RPMI8226 (cell line): ENCODE measurements at regions not wholly inside any gene's neighbourhood (a gene's known extent, or its start where the extent isn't known, plus 50 kb on each side); places are given as distances from the start of the nearest gene placed in this dataset.

ENCODE experiments used
- DNase-seq: peaks from one replicate; pipeline ENCODE4 v3.0.0-alpha.2; 2015

GRCh38 chr1:219114014-219114413, 59.7 kb upstream of the LYPLAL1 start:
- DNase-seq: no peak

- no peak for DNase-seq
Measured at GRCh38 chr1:219119839-219120238, 53.8 kb upstream of the LYPLAL1 start.

- DNase-seq: no peak
Measured at GRCh38 chr1:219120624-219121544, 52.8 kb upstream of the LYPLAL1 start.

- DNase-seq: no peak
Measured at GRCh38 chr1:219121679-219122078, 52.0 kb upstream of the LYPLAL1 start.

- DNase-seq: no peak
Measured at GRCh38 chr1:219123036-219123435, 50.6 kb upstream of the LYPLAL1 start.
